Smooth muscle cell (in vitro differentiated cells): ENCODE measurements at regions not wholly inside any gene's neighbourhood (a gene's known extent, or its start where the extent isn't known, plus 50 kb on each side); places are given as distances from the start of the nearest gene placed in this dataset.

ENCODE experiments used
- DNase-seq: peaks from one replicate; lab custom pipeline; 2025; ENCODE audit not compliant: unreplicated experiment; lab: John Stamatoyannopoulos, UW
- H2AFZ ChIP-seq: fragments of 200-600 bp; sonication (generic); 2 replicates; pipeline ENCODE4 v1.6.0; 2016; ENCODE audit warnings: antibody characterized with exemption, low read depth, mild to moderate bottlenecking
- H3F3A ChIP-seq: fragments of 200-600 bp; sonication (generic); 2 replicates; pipeline ENCODE4 v1.6.0; 2017; ENCODE audit warnings: antibody characterized with exemption, low read depth
- H3K27ac ChIP-seq: fragments of 200-600 bp; sonication (generic); 2 replicates; pipeline ENCODE4 v1.5.1; 2016; ENCODE audit warnings: low read depth, mild to moderate bottlenecking
- H3K27me3 ChIP-seq: fragments of 200-600 bp; sonication (generic); 2 replicates; pipeline ENCODE4 v1.6.1; 2016; ENCODE audit warnings: low read depth, mild to moderate bottlenecking
- H3K36me3 ChIP-seq: fragments of 200-600 bp; sonication (generic); 2 replicates; pipeline ENCODE4 v1.5.1; 2016; ENCODE audit warnings: low read depth
- H3K4me1 ChIP-seq: fragments of 200-600 bp; sonication (generic); 2 replicates; pipeline ENCODE4 v1.5.1; 2016; ENCODE audit warnings: low read depth
- H3K4me2 ChIP-seq: fragments of 200-600 bp; sonication (generic); 2 replicates; pipeline ENCODE4 v1.6.0; 2016; ENCODE audit warnings: mild to moderate bottlenecking
- H3K4me3 ChIP-seq: fragments of 200-600 bp; sonication (generic); 2 replicates; pipeline ENCODE4 v1.5.1; 2016; ENCODE audit warnings: mild to moderate bottlenecking
- H3K79me2 ChIP-seq: fragments of 200-600 bp; sonication (generic); 2 replicates; pipeline ENCODE4 v1.6.0; 2016; ENCODE audit warnings: low read depth, mild to moderate bottlenecking
- H3K9ac ChIP-seq: fragments of 200-600 bp; sonication (generic); 2 replicates; pipeline ENCODE4 v1.6.0; 2016; ENCODE audit warnings: low read depth
- H3K9me3 ChIP-seq: fragments of 200-600 bp; sonication (generic); replicated peaks from 2 replicates; pipeline ENCODE4 v1.5.1; 2016; ENCODE audit warnings: low read depth
- H4K20me1 ChIP-seq: fragments of 200-600 bp; sonication (generic); 2 replicates; pipeline ENCODE4 v1.6.0; 2016; ENCODE audit warnings: low read depth
- WGBS: methylation state at CpG from one replicate; pipeline ENCODE4 v1.1.7; 2016; ENCODE audit warnings: low lambda C conversion rate; 5-methylcytosine and 5-hydroxymethylcytosine counted together
- TF ChIP-seq, protein P1 (sequence below): fragments of 200-600 bp; sonication (generic); IDR thresholded peaks from 2 replicates; pipeline ENCODE4 v1.5.1; 2017; ENCODE audit warnings: borderline replicate concordance, mild to moderate bottlenecking, antibody characterized with exemption; ENCODE audit not compliant: insufficient read depth, poor library complexity, severe bottlenecking

GRCh38 chr10:63889803-63890202 is 368.6 kb downstream of the REEP3 start:
- Histone ChIP-seq H3K4me1 (no peaks in the 10 kb centered on the region), H3K79me2 (no peaks in the 10 kb centered on the region), H3K36me3 (no peaks in the 10 kb centered on the region), H3K27ac (no peak overlapping the region), H3F3A (no peaks in the 10 kb centered on the region), H2AFZ (no peak overlapping the region), H3K9ac (no peak overlapping the region), H3K4me2 (no peak overlapping the region), H4K20me1 (no peaks in the 10 kb centered on the region), H3K4me3 (no peak overlapping the region), H3K27me3 (peaks cover 20% of the 10 kb centered on the region), H3K9me3 (no peaks in the 10 kb centered on the region)
- no peak for DNase-seq
- TF ChIP-seq, protein P1, sequence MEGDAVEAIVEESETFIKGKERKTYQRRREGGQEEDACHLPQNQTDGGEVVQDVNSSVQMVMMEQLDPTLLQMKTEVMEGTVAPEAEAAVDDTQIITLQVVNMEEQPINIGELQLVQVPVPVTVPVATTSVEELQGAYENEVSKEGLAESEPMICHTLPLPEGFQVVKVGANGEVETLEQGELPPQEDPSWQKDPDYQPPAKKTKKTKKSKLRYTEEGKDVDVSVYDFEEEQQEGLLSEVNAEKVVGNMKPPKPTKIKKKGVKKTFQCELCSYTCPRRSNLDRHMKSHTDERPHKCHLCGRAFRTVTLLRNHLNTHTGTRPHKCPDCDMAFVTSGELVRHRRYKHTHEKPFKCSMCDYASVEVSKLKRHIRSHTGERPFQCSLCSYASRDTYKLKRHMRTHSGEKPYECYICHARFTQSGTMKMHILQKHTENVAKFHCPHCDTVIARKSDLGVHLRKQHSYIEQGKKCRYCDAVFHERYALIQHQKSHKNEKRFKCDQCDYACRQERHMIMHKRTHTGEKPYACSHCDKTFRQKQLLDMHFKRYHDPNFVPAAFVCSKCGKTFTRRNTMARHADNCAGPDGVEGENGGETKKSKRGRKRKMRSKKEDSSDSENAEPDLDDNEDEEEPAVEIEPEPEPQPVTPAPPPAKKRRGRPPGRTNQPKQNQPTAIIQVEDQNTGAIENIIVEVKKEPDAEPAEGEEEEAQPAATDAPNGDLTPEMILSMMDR = no peak
- WGBS = 82% methylated on average over 4 of the region's 4 CpGs

DNA sequence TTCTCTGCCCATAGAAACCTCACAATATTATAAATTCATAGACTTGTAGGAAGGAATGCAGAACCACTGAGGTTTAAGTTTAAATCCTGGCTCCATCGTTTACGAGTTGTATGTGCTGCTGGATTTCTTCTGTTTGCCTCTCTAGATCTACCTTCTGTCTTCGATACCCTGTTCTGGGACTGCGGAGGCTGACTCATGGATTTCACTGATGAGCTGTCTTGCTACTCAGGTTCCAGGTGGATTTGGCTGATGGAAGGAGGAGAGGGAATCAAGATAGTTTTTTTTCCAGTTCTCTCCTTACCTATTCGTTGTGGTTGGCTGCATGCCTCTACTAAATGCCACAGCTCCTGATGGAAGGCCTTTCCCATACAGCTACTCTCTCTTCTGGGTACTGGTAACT is 375.8 kb downstream of the REEP3 start:
- no peak for DNase-seq
- Histone ChIP-seq H3K4me1 (no peaks in the 10 kb centered on the region), H3K9ac (no peak overlapping the region), H3K4me3 (no peak overlapping the region), H2AFZ (no peak overlapping the region), H4K20me1 (no peaks in the 10 kb centered on the region), H3K4me2 (no peak overlapping the region), H3F3A (no peaks in the 10 kb centered on the region), H3K36me3 (no peaks in the 10 kb centered on the region), H3K27ac (no peak overlapping the region), H3K79me2 (no peaks in the 10 kb centered on the region), H3K9me3 (no peaks in the 10 kb centered on the region), H3K27me3 (peaks cover 20% of the 10 kb centered on the region)
- 72% methylated on average over 5 of the region's 5 CpGs for WGBS
- TF ChIP-seq, protein P1 = no peak

- Histone ChIP-seq H4K20me1 (no peaks in the 10 kb centered on the region), H3K4me3 (no peak overlapping the region), H3K9ac (no peak overlapping the region), H3K4me2 (no peak overlapping the region), H3K27ac (no peak overlapping the region), H3K36me3 (no peaks in the 10 kb centered on the region), H3K4me1 (no peaks in the 10 kb centered on the region), H3F3A (no peaks in the 10 kb centered on the region), H3K79me2 (no peaks in the 10 kb centered on the region), H2AFZ (no peak overlapping the region), H3K9me3 (no peaks in the 10 kb centered on the region), H3K27me3 (peaks cover 4% of the 10 kb centered on the region)
- TF ChIP-seq, protein P1 = no peak
- WGBS = 75% methylated on average over 3 of the region's 3 CpGs
- no peak for DNase-seq
Observed at GRCh38 chr10:63899673-63900300, 378.6 kb downstream of the REEP3 start.

DNA sequence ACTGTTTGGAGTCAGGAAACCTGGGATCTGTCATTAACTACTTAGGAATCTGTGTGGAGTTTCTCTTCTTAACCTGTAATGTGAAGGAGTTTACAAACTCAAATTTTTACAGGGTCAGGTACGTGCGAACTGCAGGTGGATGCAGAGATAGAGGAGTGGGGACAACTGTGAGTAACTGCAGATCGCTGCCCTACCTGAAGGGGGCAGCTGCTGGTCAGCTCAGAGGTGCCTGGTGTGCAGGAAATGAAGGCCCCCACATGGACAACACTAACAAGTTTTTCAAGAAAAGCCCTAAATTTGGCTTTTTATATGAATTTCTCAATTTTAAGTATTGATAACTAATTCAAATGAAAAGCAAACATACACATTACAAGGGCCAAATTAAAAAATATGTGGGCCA is 380.0 kb downstream of the REEP3 start:
- no peaks in the 10 kb centered on the region for H3K4me1 ChIP-seq
- no peak overlapping the region for H3K27ac ChIP-seq
- no peak overlapping the region for H3K4me3 ChIP-seq
- 71% methylated on average over 3 of the region's 3 CpGs for WGBS
- no peaks in the 10 kb centered on the region for H4K20me1 ChIP-seq
- no peak for DNase-seq
- TF ChIP-seq, protein P1 = no peak
- H3K9ac ChIP-seq = no peak overlapping the region
- H3F3A ChIP-seq = no peaks in the 10 kb centered on the region
- H3K4me2 ChIP-seq = no peak overlapping the region
- H3K27me3 ChIP-seq = no peaks in the 10 kb centered on the region
- H3K36me3 ChIP-seq = no peaks in the 10 kb centered on the region
- no peak overlapping the region for H2AFZ ChIP-seq
- H3K79me2 ChIP-seq = no peaks in the 10 kb centered on the region
- no peaks in the 10 kb centered on the region for H3K9me3 ChIP-seq
